Esophagus (tissue), 2 donors: ENCODE measurements at regions not wholly inside any gene's neighbourhood (a gene's known extent, or its start where the extent isn't known, plus 50 kb on each side); places are given as distances from the start of the nearest gene placed in this dataset.
"Not testable (repeated sequence)": the region's sequence is repeated elsewhere in the genome, so short reads cannot be mapped to it uniquely, and the experiment has no call there.

ENCODE experiments used
- H3K27ac ChIP-seq, 2 donors: one replicate each; pipeline ENCODE4 v1.5.1; 2013; ENCODE audit warnings: low read depth in 2 of 2, mild to moderate bottlenecking in 2 of 2, inconsistent platforms in 1 of 2, low read length in 1 of 2, moderate library complexity in 1 of 2
- H3K27me3 ChIP-seq, 2 donors: one replicate each; pipeline ENCODE4 v1.6.1; 2013; ENCODE audit warnings: low read length in 2 of 2, control low read depth in 1 of 2, mild to moderate bottlenecking in 1 of 2; ENCODE audit not compliant: insufficient read depth in 2 of 2, control insufficient read depth in 1 of 2
- H3K36me3 ChIP-seq, 2 donors: one replicate each; pipeline ENCODE4 v1.6.1; 2013; ENCODE audit warnings: low read length in 1 of 2; ENCODE audit not compliant: control insufficient read depth in 2 of 2, insufficient read depth in 2 of 2
- H3K4me1 ChIP-seq, 2 donors: one replicate each; pipeline ENCODE4 v1.6.1; 2013; ENCODE audit warnings: low read length in 1 of 2; ENCODE audit not compliant: control insufficient read depth in 2 of 2, insufficient read depth in 2 of 2
- H3K4me3 ChIP-seq, 2 donors: one replicate each; pipeline ENCODE4 v1.5.1; 2013; ENCODE audit warnings: low read length in 2 of 2, mild to moderate bottlenecking in 2 of 2, low read depth in 1 of 2, moderate library complexity in 1 of 2
- H3K9me3 ChIP-seq, 2 donors: one replicate each; pipeline ENCODE4 v1.6.1; 2013; ENCODE audit warnings: mild to moderate bottlenecking in 2 of 2, low read depth in 1 of 2, low read length in 1 of 2, moderate library complexity in 1 of 2; ENCODE audit not compliant: control insufficient read depth in 2 of 2, insufficient read depth in 1 of 2
- WGBS, 2 donors: extraction: QIAGEN DNeasy Blood & Tissue Kit; methylation state at CpG; one replicate each; pipeline ENCODE4 v1.1.7; 2013; 5-methylcytosine and 5-hydroxymethylcytosine counted together
- donor health status: healthy with polysubstance abuse.
- donor health status: Bipolar disorder and iron deficiency.

- Histone ChIP-seq H3K36me3 (no peaks in the 10 kb centered on the region), H3K27ac (no peak overlapping the region), H3K27me3 (no peaks in the 10 kb centered on the region), H3K4me3 (no peak overlapping the region), H3K4me1 (peaks cover 0 to 5% of the 10 kb centered on the region in 2 donors), H3K9me3 (no peaks in the 10 kb centered on the region)
- WGBS, 2 donors: 35 to 42% methylated on average over 12 of the region's 12 CpGs
These were observed 135.2 kb upstream of the PODXL start for GRCh38 chr7:131691454-131692130.

GRCh38 chr7:131690441-131690840 lies 134.0 kb upstream of the PODXL start:
- H3K36me3 ChIP-seq: no peaks in the 10 kb centered on the region
- H3K27me3 ChIP-seq: no peaks in the 10 kb centered on the region
- no peak overlapping the region for H3K4me3 ChIP-seq
- H3K9me3 ChIP-seq: no peaks in the 10 kb centered on the region
- H3K4me1 ChIP-seq: peaks cover 0 to 5% of the 10 kb centered on the region in 2 donors
- WGBS, 2 donors: 60 to 73% methylated on average over 12 of the region's 12 CpGs
- H3K27ac ChIP-seq: no peak overlapping the region

- no peak overlapping the region for H3K4me3 ChIP-seq
- WGBS, 2 donors: 77 to 78% methylated on average over 19 of the region's 19 CpGs
- no peaks in the 10 kb centered on the region for H3K36me3 ChIP-seq
- no peak overlapping the region for H3K27ac ChIP-seq
- H3K4me1 ChIP-seq: peaks cover 0 to 5% of the 10 kb centered on the region in 2 donors
- no peaks in the 10 kb centered on the region for H3K9me3 ChIP-seq
- no peaks in the 10 kb centered on the region for H3K27me3 ChIP-seq
These were observed 133.3 kb upstream of the PODXL start for GRCh38 chr7:131689662-131690234.

- H3K27me3 ChIP-seq: no peaks in the 10 kb centered on the region
- H3K27ac ChIP-seq: no peak overlapping the region
- peaks cover 0 to 5% of the 10 kb centered on the region in 2 donors for H3K4me1 ChIP-seq
- H3K36me3 ChIP-seq: no peaks in the 10 kb centered on the region
- H3K4me3 ChIP-seq: no peak overlapping the region
- 53 to 56% methylated on average over 12 of the region's 12 CpGs for WGBS, 2 donors
- H3K9me3 ChIP-seq: no peaks in the 10 kb centered on the region
These were observed 132.6 kb upstream of the PODXL start for GRCh38 chr7:131688738-131689661.

- H3K4me3 ChIP-seq: no peak overlapping the region
- WGBS, 2 donors: 70 to 71% methylated on average over 9 of the region's 9 CpGs
- H3K9me3 ChIP-seq: no peaks in the 10 kb centered on the region
- H3K4me1 ChIP-seq: peaks cover 0 to 5% of the 10 kb centered on the region in 2 donors
- H3K27me3 ChIP-seq: no peaks in the 10 kb centered on the region
- no peak overlapping the region for H3K27ac ChIP-seq
- no peaks in the 10 kb centered on the region for H3K36me3 ChIP-seq
These were observed 130.9 kb upstream of the PODXL start for GRCh38 chr7:131687296-131687695.

GRCh38 chr7:131686833-131687232 lies 130.4 kb upstream of the PODXL start:
- Histone ChIP-seq H3K4me1 (peaks cover 0 to 2% of the 10 kb centered on the region in 2 donors), H3K4me3 (no peak overlapping the region), H3K27me3 (no peaks in the 10 kb centered on the region), H3K9me3 (no peaks in the 10 kb centered on the region), H3K36me3 (no peaks in the 10 kb centered on the region), H3K27ac (no peak overlapping the region)

GRCh38 chr7:131683536-131684125 lies 127.2 kb upstream of the PODXL start:
- no peaks in the 10 kb centered on the region for H3K27me3 ChIP-seq
- H3K9me3 ChIP-seq: no peaks in the 10 kb centered on the region
- H3K4me1 ChIP-seq: no peaks in the 10 kb centered on the region
- no peak overlapping the region for H3K27ac ChIP-seq
- WGBS, 2 donors: 62 to 71% methylated on average over 5 of the region's 5 CpGs
- H3K36me3 ChIP-seq: no peaks in the 10 kb centered on the region
- no peak overlapping the region for H3K4me3 ChIP-seq

- H3K27ac ChIP-seq: no peak overlapping the region
- whole genome bisulfite sequencing, 2 donors: 25 to 34% methylated on average over 1 of the region's 1 CpG
- no peaks in the 10 kb centered on the region for H3K4me1 ChIP-seq
- H3K9me3 ChIP-seq: no peaks in the 10 kb centered on the region
- no peaks in the 10 kb centered on the region for H3K27me3 ChIP-seq
- no peaks in the 10 kb centered on the region for H3K36me3 ChIP-seq
- no peak overlapping the region for H3K4me3 ChIP-seq
These were observed 125.5 kb upstream of the PODXL start for GRCh38 chr7:131681961-131682360.

- not testable (repeated sequence) for H3K36me3 ChIP-seq, H3K9me3 ChIP-seq, H3K27me3 ChIP-seq, H3K4me1 ChIP-seq, H3K4me3 ChIP-seq, H3K27ac ChIP-seq
- 53 to 61% methylated on average over 8 of the region's 8 CpGs for WGBS, 2 donors
These were observed 122.6 kb upstream of the PODXL start for GRCh38 chr7:131679071-131679470.
